ENCODE measurements at regions not wholly inside any gene's neighbourhood (a gene's known extent, or its start where the extent isn't known, plus 50 kb on each side); places are given as distances from the start of the nearest gene placed in this dataset.

- Mint-ChIP-seq H3K4me3 (ENCODE audit: unreplicated experiment) (no peak overlapping the region), H3K36me3 (ENCODE audit: low read depth) (peaks cover 2% of the 10 kb centered on the region), H3K27me3 (ENCODE audit: low read depth) (no peaks in the 10 kb centered on the region), H3K4me1 (ENCODE audit: low read depth) (no peaks in the 10 kb centered on the region), H3K27ac (ENCODE audit: unreplicated experiment) (no peak overlapping the region), H3K9me3 (ENCODE audit: low read depth) (peaks cover 24% of the 10 kb centered on the region)
- TF ChIP-seq CTCF (IDR thresholded peaks at IDR 0.05): no peak
- no peak for DNase-seq (ENCODE audit: low spot score)
Observed at GRCh38 chr2:57278451-57278850, 768.2 kb upstream of the VRK2 start.

GRCh38 chr2:57291209-57291608 lies 755.4 kb upstream of the VRK2 start:
- Mint-ChIP-seq H3K27ac (ENCODE audit: unreplicated experiment) (no peak overlapping the region), H3K4me3 (ENCODE audit: unreplicated experiment) (no peak overlapping the region), H3K27me3 (ENCODE audit: low read depth) (no peaks in the 10 kb centered on the region), H3K4me1 (ENCODE audit: low read depth) (no peaks in the 10 kb centered on the region), H3K9me3 (ENCODE audit: low read depth) (no peaks in the 10 kb centered on the region), H3K36me3 (ENCODE audit: low read depth) (no peaks in the 10 kb centered on the region)
- no peak for TF ChIP-seq CTCF (IDR thresholded peaks at IDR 0.05)
- DNase-seq (ENCODE audit: low spot score): no peak

GRCh38 chr2:57296795-57297517 lies 749.6 kb upstream of the VRK2 start:
- DNase-seq (ENCODE audit: low spot score): no peak
- no peak overlapping the region for H3K27ac Mint-ChIP-seq (ENCODE audit: unreplicated experiment)
- no peak for TF ChIP-seq CTCF (IDR thresholded peaks at IDR 0.05)
- no peaks in the 10 kb centered on the region for H3K9me3 Mint-ChIP-seq (ENCODE audit: low read depth)
- peaks cover 4% of the 10 kb centered on the region for H3K27me3 Mint-ChIP-seq (ENCODE audit: low read depth)
- no peaks in the 10 kb centered on the region for H3K36me3 Mint-ChIP-seq (ENCODE audit: low read depth)
- no peaks in the 10 kb centered on the region for H3K4me1 Mint-ChIP-seq (ENCODE audit: low read depth)
- H3K4me3 Mint-ChIP-seq (ENCODE audit: unreplicated experiment): no peak overlapping the region

- H3K4me3 Mint-ChIP-seq (ENCODE audit: unreplicated experiment): no peak overlapping the region
- peaks cover 19% of the 10 kb centered on the region for H3K27me3 Mint-ChIP-seq (ENCODE audit: low read depth)
- no peak overlapping the region for H3K27ac Mint-ChIP-seq (ENCODE audit: unreplicated experiment)
- no peaks in the 10 kb centered on the region for H3K36me3 Mint-ChIP-seq (ENCODE audit: low read depth)
- peaks cover 6% of the 10 kb centered on the region for H3K9me3 Mint-ChIP-seq (ENCODE audit: low read depth)
- TF ChIP-seq CTCF (IDR thresholded peaks at IDR 0.05): no peak
- no peak for DNase-seq (ENCODE audit: low spot score)
- H3K4me1 Mint-ChIP-seq (ENCODE audit: low read depth): no peaks in the 10 kb centered on the region
Observed at GRCh38 chr2:57313678-57314077, 732.9 kb upstream of the VRK2 start.

GRCh38 chr2:57314682-57315081 lies 731.9 kb upstream of the VRK2 start:
- Mint-ChIP-seq H3K27ac (ENCODE audit: unreplicated experiment) (no peak overlapping the region), H3K9me3 (ENCODE audit: low read depth) (peaks cover 6% of the 10 kb centered on the region), H3K36me3 (ENCODE audit: low read depth) (no peaks in the 10 kb centered on the region), H3K4me1 (ENCODE audit: low read depth) (no peaks in the 10 kb centered on the region), H3K4me3 (ENCODE audit: unreplicated experiment) (no peak overlapping the region), H3K27me3 (ENCODE audit: low read depth) (peaks cover 19% of the 10 kb centered on the region)
- DNase-seq (ENCODE audit: low spot score): no peak
- no peak for TF ChIP-seq CTCF (IDR thresholded peaks at IDR 0.05)
